ENCODE measurements at regions not wholly inside any gene's neighbourhood (a gene's known extent, or its start where the extent isn't known, plus 50 kb on each side); places are given as distances from the start of the nearest gene placed in this dataset.
"Not testable (repeated sequence)": the region's sequence is repeated elsewhere in the genome, so short reads cannot be mapped to it uniquely, and the experiment has no call there.

GRCh38 chr11:7143908-7144307 is 55.1 kb downstream of the RBMXL2 start:
- FAIRE-seq: peak; percentile 60

GRCh38 chr11:7150104-7150503 is 61.3 kb downstream of the RBMXL2 start:
- not testable (repeated sequence) for FAIRE-seq

- FAIRE-seq: no peak
Measured at GRCh38 chr11:7154881-7155361, 66.1 kb downstream of the RBMXL2 start.

- no peak for FAIRE-seq
Measured at GRCh38 chr11:7160814-7161489, 72.2 kb downstream of the RBMXL2 start.

GRCh38 chr11:7165911-7166310 is 77.1 kb downstream of the RBMXL2 start:
- FAIRE-seq: no peak

GRCh38 chr11:7167976-7168740 is 79.4 kb downstream of the RBMXL2 start:
- FAIRE-seq: no peak

GRCh38 chr11:7168741-7168990 is 79.9 kb downstream of the RBMXL2 start:
- FAIRE-seq: no peak

- FAIRE-seq: no peak
Measured at GRCh38 chr11:7170431-7170830, 81.3 kb upstream of the SYT9 start.

- no peak for FAIRE-seq
Measured at GRCh38 chr11:7175007-7175406, 76.7 kb upstream of the SYT9 start.

- no peak for FAIRE-seq
Measured at GRCh38 chr11:7186190-7186589, 65.5 kb upstream of the SYT9 start.

GRCh38 chr11:7186676-7187075 is 65.0 kb upstream of the SYT9 start:
- FAIRE-seq: no peak

- FAIRE-seq: not testable (repeated sequence)
Measured at GRCh38 chr11:7192785-7193184, 58.9 kb upstream of the SYT9 start.

- FAIRE-seq: no peak
Measured at GRCh38 chr11:7196396-7197146, 55.1 kb upstream of the SYT9 start.

- FAIRE-seq: no peak
Measured at GRCh38 chr11:7197469-7197868, 54.2 kb upstream of the SYT9 start.

Data from islet of Langerhans (tissue), 1 donor.